Endothelial cell of hepatic sinusoid (primary cell): ENCODE measurements at regions not wholly inside any gene's neighbourhood (a gene's known extent, or its start where the extent isn't known, plus 50 kb on each side); places are given as distances from the start of the nearest gene placed in this dataset.

ENCODE experiments used
- in situ Hi-C: cut with HindIII; loops from 2 replicates; pipeline ENCODE4 v1.10.0; 2017; ENCODE audit warnings: low sequenced_read_pairs

GRCh38 chr4:124329134-124329533 is 383.4 kb downstream of the ANKRD50 start:
- in situ Hi-C loops, result loop anchor here (25.0 kb wide), 1 partner anchor 958 kb away; no protein-coding TSS in a partner anchor

GRCh38 chr4:124330045-124330444 is 382.5 kb downstream of the ANKRD50 start:
- in situ Hi-C loops, result loop anchor here (25.0 kb wide), 1 partner anchor 957 kb away; no protein-coding TSS in a partner anchor

- in situ Hi-C loops, result loop anchor here (25.0 kb wide), 1 partner anchor 956 kb away; no protein-coding TSS in a partner anchor
Observed at GRCh38 chr4:124331781-124332180, 380.8 kb downstream of the ANKRD50 start.

GRCh38 chr4:124333466-124333865 is 379.1 kb downstream of the ANKRD50 start:
- in situ Hi-C loops, result loop anchor here (25.0 kb wide), 1 partner anchor 954 kb away; no protein-coding TSS in a partner anchor

- in situ Hi-C loops, result loop anchor here (25.0 kb wide), 1 partner anchor 953 kb away; no protein-coding TSS in a partner anchor
Observed at GRCh38 chr4:124334119-124334518, 378.4 kb downstream of the ANKRD50 start.

- in situ Hi-C loops, result loop anchor here (25.0 kb wide), 1 partner anchor 949 kb away; no protein-coding TSS in a partner anchor
Observed at GRCh38 chr4:124337874-124338273, 374.7 kb downstream of the ANKRD50 start.

GRCh38 chr4:124343661-124344171 is 368.8 kb downstream of the ANKRD50 start:
- in situ Hi-C loops, result loop anchor here (25.0 kb wide), 1 partner anchor 944 kb away; no protein-coding TSS in a partner anchor

GRCh38 chr4:124372916-124373315 is 339.6 kb downstream of the ANKRD50 start:
- in situ Hi-C loops, result no loop called here

GRCh38 chr4:124386163-124386562 is 326.4 kb downstream of the ANKRD50 start:
- in situ Hi-C loops, result no loop called here

GRCh38 chr4:124386648-124387047 is 325.9 kb downstream of the ANKRD50 start:
- in situ Hi-C loops, result no loop called here

GRCh38 chr4:124389591-124389990 is 322.9 kb downstream of the ANKRD50 start:
- in situ Hi-C loops, result no loop called here

GRCh38 chr4:124390861-124391260 is 321.7 kb downstream of the ANKRD50 start:
- in situ Hi-C loops, result no loop called here

GRCh38 chr4:124396333-124396732 is 316.2 kb downstream of the ANKRD50 start:
- in situ Hi-C loops, result no loop called here

GRCh38 chr4:124401606-124402005 is 310.9 kb downstream of the ANKRD50 start:
- in situ Hi-C loops, result no loop called here

- in situ Hi-C loops, result no loop called here
Observed at GRCh38 chr4:124409044-124409443, 303.5 kb downstream of the ANKRD50 start.

- in situ Hi-C loops, result no loop called here
Observed at GRCh38 chr4:124414276-124415040, 298.1 kb downstream of the ANKRD50 start.

- in situ Hi-C loops, result no loop called here
Observed at GRCh38 chr4:124415146-124415545, 297.4 kb downstream of the ANKRD50 start.

- in situ Hi-C loops, result no loop called here
Observed at GRCh38 chr4:124417371-124417770, 295.2 kb downstream of the ANKRD50 start.

- in situ Hi-C loops, result no loop called here
Observed at GRCh38 chr4:124420166-124420695, 292.3 kb downstream of the ANKRD50 start.

- in situ Hi-C loops, result no loop called here
Observed at GRCh38 chr4:124423160-124423559, 289.4 kb downstream of the ANKRD50 start.

GRCh38 chr4:124426279-124426678 is 286.3 kb downstream of the ANKRD50 start:
- in situ Hi-C loops, result no loop called here
